Karpas-422 (cell line): ENCODE measurements at regions not wholly inside any gene's neighbourhood (a gene's known extent, or its start where the extent isn't known, plus 50 kb on each side); places are given as distances from the start of the nearest gene placed in this dataset.
"Not testable (repeated sequence)": the region's sequence is repeated elsewhere in the genome, so short reads cannot be mapped to it uniquely, and the experiment has no call there.

Experiments used
- DNase-seq: peaks from one replicate; pipeline ENCODE4 v3.0.0-alpha.2; 2015
- H2AFZ ChIP-seq: fragments of 200-600 bp; sonication (generic); 2 replicates; pipeline ENCODE4 v1.6.1; 2014; ENCODE audit warnings: antibody characterized with exemption, low read length, mixed read lengths
- H3K27ac ChIP-seq: fragments of 200-600 bp; sonication (generic); 2 replicates; pipeline ENCODE4 v1.5.1; 2014; ENCODE audit warnings: mild to moderate bottlenecking, low read length, moderate library complexity
- H3K27me3 ChIP-seq: fragments of 200-600 bp; sonication (generic); 2 replicates; pipeline ENCODE4 v1.6.1; 2014; ENCODE audit warnings: low read length, mixed read lengths
- H3K36me3 ChIP-seq: fragments of 200-600 bp; sonication (generic); 2 replicates; pipeline ENCODE4 v1.6.1; 2014; ENCODE audit warnings: low read length, mixed read lengths; ENCODE audit not compliant: insufficient read depth
- H3K4me1 ChIP-seq: fragments of 200-600 bp; sonication (generic); 2 replicates; pipeline ENCODE4 v1.6.1; 2014; ENCODE audit warnings: mild to moderate bottlenecking, low read length, mixed read lengths
- H3K4me2 ChIP-seq: fragments of 200-600 bp; sonication (generic); 2 replicates; pipeline ENCODE4 v1.6.1; 2014; ENCODE audit warnings: low read length, low read depth, mild to moderate bottlenecking; ENCODE audit not compliant: poor library complexity, severe bottlenecking
- H3K4me3 ChIP-seq: fragments of 200-600 bp; sonication (generic); 2 replicates; pipeline ENCODE4 v1.5.1; 2014; ENCODE audit warnings: mild to moderate bottlenecking, antibody characterized with exemption, low read length, mixed read lengths
- H3K79me2 ChIP-seq: fragments of 200-600 bp; sonication (generic); 2 replicates; pipeline ENCODE4 v1.6.1; 2014; ENCODE audit warnings: mild to moderate bottlenecking, low read length, mixed read lengths
- H3K9ac ChIP-seq: fragments of 200-600 bp; sonication (generic); 2 replicates; pipeline ENCODE4 v1.6.0; 2014; ENCODE audit warnings: low read length
- H3K9me2 ChIP-seq: fragments of 200-600 bp; sonication (generic), shearing (Covaris generic); replicated peaks from 2 replicates; pipeline ENCODE4 v1.6.0; 2014; ENCODE audit warnings: mild to moderate bottlenecking, low read length, moderate library complexity; ENCODE audit not compliant: insufficient read depth
- H3K9me3 ChIP-seq: fragments of 300-700, 200-600 bp; sonication (generic); 2 replicates; pipeline ENCODE4 v1.6.1; 2014; ENCODE audit warnings: low read length, mixed read lengths
- H4K20me1 ChIP-seq: fragments of 200-600 bp; sonication (generic); 2 replicates; pipeline ENCODE4 v1.6.1; 2014; ENCODE audit warnings: mild to moderate bottlenecking, antibody characterized with exemption, low read length, low read depth; ENCODE audit not compliant: insufficient read depth

GRCh38 chr17:47066841-47067682 is 88.0 kb upstream of the RPRML start:
- Histone ChIP-seq H4K20me1 (no peaks in the 10 kb centered on the region), H3K4me1 (peaks cover 20% of the 10 kb centered on the region), H3K27me3 (no peaks in the 10 kb centered on the region), H3K9ac (peak overlapping the region; percentile 95), H3K27ac (peak overlapping the region; percentile 83), H3K79me2 (peaks cover 24% of the 10 kb centered on the region), H3K4me3 (peak overlapping the region; percentile 92), H3K9me3 (no peaks in the 10 kb centered on the region), H3K4me2 (peak overlapping the region; percentile 95), H3K36me3 (peaks cover 15% of the 10 kb centered on the region), H3K9me2 (no peaks in the 10 kb centered on the region), H2AFZ (peak overlapping the region; percentile 60; the same call in 1 of the 2 replicates)
- DNase-seq = peak; percentile 96

GRCh38 chr17:47066095-47066494 is 87.0 kb upstream of the RPRML start:
- Histone ChIP-seq H2AFZ (no peak overlapping the region), H4K20me1 (no peaks in the 10 kb centered on the region), H3K27ac (no peak overlapping the region), H3K9ac (no peak overlapping the region), H3K79me2 (peaks cover 24% of the 10 kb centered on the region), H3K27me3 (no peaks in the 10 kb centered on the region), H3K4me3 (peak overlapping the region; percentile 92), H3K4me1 (peaks cover 20% of the 10 kb centered on the region), H3K4me2 (peak overlapping the region; percentile 95), H3K9me2 (no peaks in the 10 kb centered on the region), H3K9me3 (no peaks in the 10 kb centered on the region), H3K36me3 (peaks cover 15% of the 10 kb centered on the region)
- no peak for DNase-seq

- no peak overlapping the region for H3K27ac ChIP-seq
- H4K20me1 ChIP-seq = no peaks in the 10 kb centered on the region
- H3K4me1 ChIP-seq = peaks cover 20% of the 10 kb centered on the region
- peaks cover 24% of the 10 kb centered on the region for H3K79me2 ChIP-seq
- H3K36me3 ChIP-seq = peaks cover 15% of the 10 kb centered on the region
- no peak for DNase-seq
- H3K9me3 ChIP-seq = no peaks in the 10 kb centered on the region
- H3K4me2 ChIP-seq = no peak overlapping the region
- H3K9me2 ChIP-seq = no peaks in the 10 kb centered on the region
- no peak overlapping the region for H2AFZ ChIP-seq
- H3K27me3 ChIP-seq = no peaks in the 10 kb centered on the region
- no peak overlapping the region for H3K4me3 ChIP-seq
- H3K9ac ChIP-seq = no peak overlapping the region
Measured at GRCh38 chr17:47064684-47065083, 85.6 kb upstream of the RPRML start.

- Histone ChIP-seq H3K27ac (no peak overlapping the region), H3K4me1 (peaks cover 16% of the 10 kb centered on the region), H3K27me3 (no peaks in the 10 kb centered on the region), H2AFZ (no peak overlapping the region), H3K9me2 (no peaks in the 10 kb centered on the region), H3K79me2 (peaks cover 24% of the 10 kb centered on the region), H3K9ac (no peak overlapping the region), H3K9me3 (no peaks in the 10 kb centered on the region), H3K36me3 (peaks cover 15% of the 10 kb centered on the region), H3K4me3 (no peak overlapping the region), H3K4me2 (no peak overlapping the region), H4K20me1 (no peaks in the 10 kb centered on the region)
- DNase-seq = no peak
Measured at GRCh38 chr17:47063475-47063874, 84.4 kb upstream of the RPRML start.

- not testable (repeated sequence) for H3K27me3 ChIP-seq, H3K9ac ChIP-seq, DNase-seq, H3K9me2 ChIP-seq, H3K27ac ChIP-seq, H2AFZ ChIP-seq, H3K4me1 ChIP-seq, H4K20me1 ChIP-seq, H3K4me3 ChIP-seq, H3K4me2 ChIP-seq, H3K9me3 ChIP-seq
- Histone ChIP-seq H3K79me2 (peaks cover 24% of the 10 kb centered on the region), H3K36me3 (peaks cover 15% of the 10 kb centered on the region)
Measured at GRCh38 chr17:47062851-47063250, 83.8 kb upstream of the RPRML start.

- H3K4me2 ChIP-seq, H3K4me3 ChIP-seq, H3K9ac ChIP-seq, H4K20me1 ChIP-seq, DNase-seq, H2AFZ ChIP-seq, H3K4me1 ChIP-seq, H3K9me2 ChIP-seq, H3K27ac ChIP-seq, H3K36me3 ChIP-seq, H3K79me2 ChIP-seq, H3K9me3 ChIP-seq, H3K27me3 ChIP-seq: not testable (repeated sequence)
Measured at GRCh38 chr17:47060005-47060404, 81.0 kb upstream of the RPRML start.

- Histone ChIP-seq H3K9me2 (no peaks in the 10 kb centered on the region), H3K4me1 (no peaks in the 10 kb centered on the region), H4K20me1 (no peaks in the 10 kb centered on the region), H3K4me2 (no peak overlapping the region), H3K4me3 (no peak overlapping the region), H3K9ac (no peak overlapping the region), H3K27ac (no peak overlapping the region), H3K27me3 (no peaks in the 10 kb centered on the region), H3K79me2 (no peaks in the 10 kb centered on the region), H3K36me3 (no peaks in the 10 kb centered on the region), H2AFZ (no peak overlapping the region), H3K9me3 (no peaks in the 10 kb centered on the region)
- DNase-seq = no peak
Measured at GRCh38 chr17:47057830-47058229, 78.8 kb upstream of the RPRML start.

GRCh38 chr17:47057279-47057678 is 78.2 kb upstream of the RPRML start:
- not testable (repeated sequence) for H3K36me3 ChIP-seq, H3K27ac ChIP-seq, H3K4me3 ChIP-seq, H4K20me1 ChIP-seq, DNase-seq, H2AFZ ChIP-seq, H3K9me2 ChIP-seq, H3K79me2 ChIP-seq, H3K27me3 ChIP-seq, H3K9me3 ChIP-seq, H3K9ac ChIP-seq, H3K4me1 ChIP-seq, H3K4me2 ChIP-seq
